ENCODE measurements at regions not wholly inside any gene's neighbourhood (a gene's known extent, or its start where the extent isn't known, plus 50 kb on each side); places are given as distances from the start of the nearest gene placed in this dataset.

DNA sequence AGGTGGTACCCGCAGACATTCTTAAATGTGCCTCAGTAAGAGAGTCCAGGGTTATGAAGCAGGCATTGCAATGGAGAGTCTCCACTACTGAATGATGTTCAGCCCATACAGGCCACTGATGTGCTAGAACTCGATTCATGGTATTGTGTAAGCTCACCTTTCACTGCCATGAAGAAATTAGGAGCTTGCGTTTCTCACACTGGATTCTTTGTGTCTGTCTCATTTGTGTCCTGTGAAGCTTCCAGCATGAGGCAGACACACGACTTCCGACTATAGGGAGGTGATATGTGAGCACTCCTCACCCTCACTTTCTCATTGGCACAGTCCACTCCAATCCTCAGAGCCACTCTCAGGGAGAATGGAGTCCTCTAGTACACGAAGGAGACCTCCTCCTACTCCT, 677.4 kb upstream of the RAB6C start:
- Histone ChIP-seq H3F3A (ENCODE audit: control insufficient read depth, insufficient read depth) (no peaks in the 10 kb centered on the region), H3K27me3 (ENCODE audit: control insufficient read depth, low read length) (no peaks in the 10 kb centered on the region), H3K27ac (ENCODE audit: low read depth, low read length) (no peak overlapping the region), H3K79me2 (ENCODE audit: control insufficient read depth, low read length) (no peaks in the 10 kb centered on the region), H3K4me2 (ENCODE audit: low read length) (no peak overlapping the region), H3K36me3 (ENCODE audit: control insufficient read depth, low read length) (no peaks in the 10 kb centered on the region), H4K20me1 (ENCODE audit: control insufficient read depth, insufficient read depth, low read depth, low read length) (no peaks in the 10 kb centered on the region), H3K9me2 (replicated peaks; ENCODE audit: control insufficient read depth, low read length) (no peaks in the 10 kb centered on the region), H3K9me3 (ENCODE audit: control insufficient read depth, insufficient read depth, low read length) (no peaks in the 10 kb centered on the region), H3K4me1 (ENCODE audit: control insufficient read depth, low read length) (no peaks in the 10 kb centered on the region), H3K4me3 (ENCODE audit: low read length) (no peak overlapping the region)
- TF ChIP-seq EZH2phosphoT487 (IDR thresholded peaks at IDR 0.05; ENCODE audit: borderline replicate concordance, low read length) = no peak
- TF ChIP-seq, protein P1, sequence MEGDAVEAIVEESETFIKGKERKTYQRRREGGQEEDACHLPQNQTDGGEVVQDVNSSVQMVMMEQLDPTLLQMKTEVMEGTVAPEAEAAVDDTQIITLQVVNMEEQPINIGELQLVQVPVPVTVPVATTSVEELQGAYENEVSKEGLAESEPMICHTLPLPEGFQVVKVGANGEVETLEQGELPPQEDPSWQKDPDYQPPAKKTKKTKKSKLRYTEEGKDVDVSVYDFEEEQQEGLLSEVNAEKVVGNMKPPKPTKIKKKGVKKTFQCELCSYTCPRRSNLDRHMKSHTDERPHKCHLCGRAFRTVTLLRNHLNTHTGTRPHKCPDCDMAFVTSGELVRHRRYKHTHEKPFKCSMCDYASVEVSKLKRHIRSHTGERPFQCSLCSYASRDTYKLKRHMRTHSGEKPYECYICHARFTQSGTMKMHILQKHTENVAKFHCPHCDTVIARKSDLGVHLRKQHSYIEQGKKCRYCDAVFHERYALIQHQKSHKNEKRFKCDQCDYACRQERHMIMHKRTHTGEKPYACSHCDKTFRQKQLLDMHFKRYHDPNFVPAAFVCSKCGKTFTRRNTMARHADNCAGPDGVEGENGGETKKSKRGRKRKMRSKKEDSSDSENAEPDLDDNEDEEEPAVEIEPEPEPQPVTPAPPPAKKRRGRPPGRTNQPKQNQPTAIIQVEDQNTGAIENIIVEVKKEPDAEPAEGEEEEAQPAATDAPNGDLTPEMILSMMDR (IDR thresholded peaks at IDR 0.05; ENCODE audit: low read depth, low read length, poor library complexity, severe bottlenecking) = no peak

DNA sequence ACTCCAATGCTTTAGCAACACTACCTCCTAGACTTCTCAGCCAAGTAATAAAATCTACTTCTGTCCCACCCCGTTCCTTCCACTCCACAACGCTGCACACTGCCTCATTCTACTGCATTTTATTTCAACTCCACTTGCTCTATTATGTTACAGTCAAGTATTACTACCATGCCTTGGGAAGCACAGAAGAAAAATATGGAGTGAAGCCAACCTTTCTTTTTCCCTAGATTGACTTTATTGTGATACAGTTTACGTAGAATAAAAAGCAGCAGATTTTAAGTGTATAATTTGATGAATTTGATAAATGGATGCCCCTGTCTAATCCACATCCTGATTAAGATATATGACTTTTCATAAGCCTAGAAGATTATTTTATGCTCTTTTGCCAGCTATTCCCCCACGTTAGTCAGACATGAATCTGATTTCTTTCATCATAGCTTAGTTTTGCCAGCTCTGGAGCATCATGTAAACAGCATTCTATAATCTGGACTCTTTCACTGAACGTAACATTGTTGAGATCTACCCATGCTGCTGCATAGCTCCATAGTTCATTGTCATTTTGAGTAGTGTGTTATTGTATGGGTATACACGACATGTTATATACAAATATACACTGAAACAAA, 676.8 kb upstream of the RAB6C start:
- TF ChIP-seq, protein P1 (IDR thresholded peaks at IDR 0.05; ENCODE audit: low read depth, low read length, poor library complexity, severe bottlenecking) = no peak
- no peak for TF ChIP-seq EZH2phosphoT487 (IDR thresholded peaks at IDR 0.05; ENCODE audit: borderline replicate concordance, low read length)
- no peaks in the 10 kb centered on the region for H3K9me3 ChIP-seq (ENCODE audit: control insufficient read depth, insufficient read depth, low read length)
- no peaks in the 10 kb centered on the region for H3K4me1 ChIP-seq (ENCODE audit: control insufficient read depth, low read length)
- no peaks in the 10 kb centered on the region for H3K79me2 ChIP-seq (ENCODE audit: control insufficient read depth, low read length)
- H3K36me3 ChIP-seq (ENCODE audit: control insufficient read depth, low read length) = no peaks in the 10 kb centered on the region
- no peaks in the 10 kb centered on the region for H4K20me1 ChIP-seq (ENCODE audit: control insufficient read depth, insufficient read depth, low read depth, low read length)
- no peaks in the 10 kb centered on the region for H3F3A ChIP-seq (ENCODE audit: control insufficient read depth, insufficient read depth)
- no peaks in the 10 kb centered on the region for H3K9me2 ChIP-seq (replicated peaks; ENCODE audit: control insufficient read depth, low read length)
- no peak overlapping the region for H3K4me2 ChIP-seq (ENCODE audit: low read length)
- no peaks in the 10 kb centered on the region for H3K27me3 ChIP-seq (ENCODE audit: control insufficient read depth, low read length)
- H3K27ac ChIP-seq (ENCODE audit: low read depth, low read length) = no peak overlapping the region
- no peak overlapping the region for H3K4me3 ChIP-seq (ENCODE audit: low read length)

DNA sequence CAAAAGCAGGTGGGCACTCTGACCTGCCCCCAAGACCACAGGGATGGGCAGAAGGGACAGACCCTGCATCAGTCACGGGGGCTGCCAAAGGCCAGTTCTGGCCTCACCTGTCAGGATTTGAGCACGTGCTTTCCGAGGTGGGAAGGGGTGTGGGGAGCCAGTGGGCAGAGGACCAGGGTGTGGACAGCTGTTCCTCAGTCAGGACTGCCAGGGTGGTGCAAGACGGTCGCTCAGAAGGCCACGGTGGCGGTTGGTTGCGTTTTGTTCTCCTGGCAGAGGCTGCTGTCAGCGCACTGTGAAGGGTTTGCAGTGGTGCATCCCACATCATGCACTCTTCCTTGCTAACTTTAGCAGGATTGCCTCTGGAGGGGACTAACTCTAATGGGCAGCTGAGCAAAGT, 665.3 kb upstream of the RAB6C start:
- TF ChIP-seq, protein P1 (IDR thresholded peaks at IDR 0.05; ENCODE audit: low read depth, low read length, poor library complexity, severe bottlenecking) = no peak
- TF ChIP-seq EZH2phosphoT487 (IDR thresholded peaks at IDR 0.05; ENCODE audit: borderline replicate concordance, low read length) = no peak
- Histone ChIP-seq H3K9me3 (ENCODE audit: control insufficient read depth, insufficient read depth, low read length) (no peaks in the 10 kb centered on the region), H3K27me3 (ENCODE audit: control insufficient read depth, low read length) (no peaks in the 10 kb centered on the region), H3K4me2 (ENCODE audit: low read length) (no peak overlapping the region), H3K4me3 (ENCODE audit: low read length) (no peak overlapping the region), H3K4me1 (ENCODE audit: control insufficient read depth, low read length) (no peaks in the 10 kb centered on the region), H3K9me2 (replicated peaks; ENCODE audit: control insufficient read depth, low read length) (no peaks in the 10 kb centered on the region), H3F3A (ENCODE audit: control insufficient read depth, insufficient read depth) (no peaks in the 10 kb centered on the region), H3K27ac (ENCODE audit: low read depth, low read length) (no peak overlapping the region), H3K36me3 (ENCODE audit: control insufficient read depth, low read length) (no peaks in the 10 kb centered on the region), H4K20me1 (ENCODE audit: control insufficient read depth, insufficient read depth, low read depth, low read length) (no peaks in the 10 kb centered on the region), H3K79me2 (ENCODE audit: control insufficient read depth, low read length) (no peaks in the 10 kb centered on the region)

All from DOHH2 (cell line).